Urinary bladder (tissue), 3 donors: ENCODE measurements at regions not wholly inside any gene's neighbourhood (a gene's known extent, or its start where the extent isn't known, plus 50 kb on each side); places are given as distances from the start of the nearest gene placed in this dataset.

Source experiments
- DNase-seq: peaks from one replicate; pipeline ENCODE4 v3.0.0-alpha.2; 2015; ENCODE audit errors: extremely low spot score
- H3K27ac ChIP-seq: one replicate; pipeline ENCODE4 v1.5.1; 2013; ENCODE audit warnings: low read depth, mild to moderate bottlenecking, moderate library complexity
- H3K36me3 ChIP-seq: one replicate; pipeline ENCODE4 v1.6.1; 2013; ENCODE audit warnings: mild to moderate bottlenecking, moderate library complexity; ENCODE audit not compliant: insufficient read depth
- H3K4me1 ChIP-seq: one replicate; pipeline ENCODE4 v1.6.1; 2013; ENCODE audit warnings: mild to moderate bottlenecking, moderate library complexity; ENCODE audit not compliant: insufficient read depth
- H3K4me3 ChIP-seq: one replicate; pipeline ENCODE4 v1.5.1; 2013; ENCODE audit warnings: low read depth, low read length
- whole genome bisulfite sequencing: extraction: QIAGEN DNeasy Blood & Tissue Kit; methylation state at CpG from one replicate; pipeline ENCODE4 v1.1.7; 2013; 5-methylcytosine and 5-hydroxymethylcytosine counted together
- donor health status: healthy with polysubstance abuse.
- donor health status: healthy.

GRCh38 chr3:194224471-194225417, 88.8 kb downstream of the HES1 start:
- Histone ChIP-seq H3K36me3 (no peaks in the 10 kb centered on the region), H3K4me1 (no peaks in the 10 kb centered on the region), H3K27ac (no peak overlapping the region), H3K4me3 (no peak overlapping the region)
- 58% methylated on average over 20 of the region's 20 CpGs for WGBS
- DNase-seq: no peak

GRCh38 chr3:194225418-194225812, 89.5 kb downstream of the HES1 start:
- Histone ChIP-seq H3K36me3 (no peaks in the 10 kb centered on the region), H3K4me1 (no peaks in the 10 kb centered on the region), H3K27ac (no peak overlapping the region), H3K4me3 (no peak overlapping the region)
- 71% methylated on average over 5 of the region's 5 CpGs for WGBS
- DNase-seq: no peak

DNA sequence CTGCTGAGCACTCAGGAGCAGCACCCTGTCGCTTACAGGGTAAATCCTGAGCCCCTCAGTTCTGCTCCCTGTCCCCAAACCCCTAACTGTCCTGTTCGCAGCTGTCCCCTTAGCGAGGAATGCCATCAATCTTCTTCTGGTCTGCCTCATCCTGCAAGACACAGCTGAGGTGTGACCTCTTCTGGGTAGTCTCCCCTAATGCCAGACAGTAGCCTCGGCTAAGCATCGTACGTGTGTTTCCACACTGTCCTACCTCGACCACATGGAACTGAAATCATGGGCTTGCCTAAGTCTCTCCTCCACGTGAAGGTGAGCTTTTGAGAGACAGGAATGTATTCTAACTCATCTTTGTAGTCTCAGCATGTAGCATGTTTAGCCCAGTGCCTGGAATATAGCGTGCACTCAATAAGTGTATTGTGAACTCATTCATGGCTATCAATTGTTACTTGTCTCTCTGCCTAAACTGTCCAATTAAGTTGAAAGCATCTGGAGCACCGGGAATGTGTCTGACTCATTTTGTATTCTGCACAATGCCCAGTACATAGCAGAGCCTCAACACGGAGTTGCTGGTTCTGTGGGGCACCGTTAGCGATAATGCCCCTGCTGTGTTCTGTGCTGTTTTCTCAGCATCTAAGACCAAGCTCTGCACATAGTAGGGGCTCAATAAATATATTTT, 90.2 kb downstream of the HES1 start:
- Histone ChIP-seq H3K27ac (no peak overlapping the region), H3K36me3 (no peaks in the 10 kb centered on the region), H3K4me3 (no peak overlapping the region), H3K4me1 (no peaks in the 10 kb centered on the region)
- no peak for DNase-seq
- 79% methylated on average over 13 of the region's 13 CpGs for WGBS

DNA sequence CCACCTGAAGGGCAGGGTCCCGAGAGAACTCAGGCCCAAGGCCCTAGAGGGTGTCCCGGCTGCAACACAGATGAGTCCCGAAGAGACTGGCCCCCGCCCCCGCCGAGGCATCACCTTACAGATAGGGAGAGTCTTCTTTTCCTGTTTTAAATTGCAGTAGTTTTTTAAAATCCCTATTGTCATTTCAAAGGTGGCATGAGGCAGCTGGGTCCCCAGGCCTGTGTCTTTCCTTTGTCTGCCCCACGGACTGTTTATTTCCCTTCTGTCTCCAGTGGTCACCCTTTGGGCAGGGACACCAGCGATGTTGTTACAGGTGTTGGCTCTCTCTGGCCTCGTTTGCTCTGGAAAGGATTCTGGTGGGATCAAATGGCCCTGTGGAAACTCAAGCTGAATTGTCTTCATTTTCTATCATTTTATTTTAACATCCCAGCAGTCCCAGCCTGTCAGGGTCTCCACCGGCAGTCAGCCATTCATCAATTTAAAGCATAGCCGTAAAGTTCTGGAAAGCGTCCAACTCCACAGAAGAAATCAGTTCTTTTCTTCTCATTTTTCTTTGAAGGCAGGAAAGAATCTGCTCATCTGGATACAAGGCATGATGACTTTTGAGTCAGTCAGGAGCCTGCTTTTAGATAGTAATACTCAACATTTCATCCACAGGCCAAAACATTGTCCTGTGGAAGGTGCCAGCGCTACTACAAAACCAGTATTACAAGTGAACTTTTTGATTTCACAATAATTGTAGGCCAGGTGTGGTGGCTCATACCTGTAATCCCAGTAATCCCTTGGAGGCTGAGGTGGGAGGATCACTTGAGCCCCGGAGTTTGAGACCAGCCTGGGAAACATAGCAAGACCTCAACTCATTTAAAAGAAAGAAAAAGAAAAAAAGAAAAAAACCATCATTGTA, 96.2 kb downstream of the HES1 start:
- no peak for DNase-seq
- Histone ChIP-seq H3K27ac (no peak overlapping the region), H3K4me1 (no peaks in the 10 kb centered on the region), H3K4me3 (no peak overlapping the region), H3K36me3 (no peaks in the 10 kb centered on the region)
- 66% methylated on average over 14 of the region's 14 CpGs for WGBS

DNA sequence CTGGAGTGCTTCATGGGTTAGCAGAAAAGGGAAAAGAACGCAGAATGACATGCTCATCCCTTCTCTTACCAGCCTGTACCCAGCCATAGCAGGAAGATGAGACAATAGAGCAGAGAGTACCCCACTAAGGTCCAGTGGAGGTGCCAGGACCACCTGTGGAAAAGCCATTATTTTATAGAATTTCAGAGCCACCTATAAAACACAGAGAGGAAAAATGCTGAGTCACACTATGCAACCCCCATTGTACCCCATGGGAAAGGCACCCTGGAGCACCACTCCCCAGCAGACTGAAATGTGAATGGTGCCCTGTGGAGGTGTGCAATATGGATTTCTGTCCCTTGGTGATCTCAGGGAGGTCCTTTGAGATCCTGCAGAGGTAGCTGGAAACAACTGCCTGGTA, 97.2 kb downstream of the HES1 start:
- 98% methylated on average over 1 of the region's 1 CpG for WGBS
- no peak overlapping the region for H3K4me3 ChIP-seq
- DNase-seq: no peak
- H3K36me3 ChIP-seq: no peaks in the 10 kb centered on the region
- H3K4me1 ChIP-seq: no peaks in the 10 kb centered on the region
- H3K27ac ChIP-seq: no peak overlapping the region

DNA sequence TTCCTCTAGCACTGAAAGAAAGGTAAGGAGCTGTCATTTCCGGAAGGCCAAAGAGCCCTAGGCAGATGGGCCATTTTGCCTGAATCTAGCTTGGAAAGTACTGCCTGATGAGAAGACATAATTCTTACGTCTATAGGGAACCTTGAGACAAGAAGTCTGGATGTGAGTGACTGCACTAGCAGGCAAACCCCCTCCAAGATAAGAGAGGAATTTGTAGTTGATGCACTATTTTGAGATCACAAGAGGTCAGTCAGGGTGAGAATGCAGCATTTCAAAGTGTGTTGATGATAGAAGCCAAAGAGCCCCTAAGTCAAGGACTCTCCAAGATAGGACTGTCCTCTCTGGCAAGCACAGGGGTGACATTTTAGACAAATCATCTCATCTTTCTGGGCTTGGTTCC, 99.2 kb downstream of the HES1 start:
- Histone ChIP-seq H3K4me3 (no peak overlapping the region), H3K36me3 (no peaks in the 10 kb centered on the region)
- 97% methylated on average over 2 of the region's 2 CpGs for WGBS

DNA sequence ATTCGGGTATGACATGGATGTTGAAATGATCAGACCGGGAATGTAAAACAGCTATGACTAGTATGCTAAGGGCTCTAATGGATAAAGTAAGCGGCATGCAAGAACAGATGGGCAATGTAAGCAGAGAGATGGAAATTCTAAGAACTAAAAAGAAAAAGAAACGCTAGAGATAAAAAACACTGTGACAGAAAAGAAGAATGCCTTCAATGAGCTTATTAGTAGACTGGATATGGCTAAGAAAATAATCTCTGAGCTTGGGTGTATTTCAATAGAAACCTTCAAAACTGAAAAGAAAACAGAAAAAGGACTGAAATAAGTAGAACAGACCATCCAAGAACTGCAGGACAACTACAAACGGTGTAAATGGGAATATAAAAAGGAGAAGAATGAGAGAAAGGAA, 101.2 kb downstream of the HES1 start:
- DNase-seq: no peak
- Histone ChIP-seq H3K4me3 (no peak overlapping the region), H3K27ac (no peak overlapping the region), H3K36me3 (no peaks in the 10 kb centered on the region), H3K4me1 (no peaks in the 10 kb centered on the region)
- 86% methylated on average over 5 of the region's 5 CpGs for WGBS

More for the DNA sequence above, 99.2 kb downstream of the HES1 start:
- no peak overlapping the region for H3K27ac ChIP-seq
- DNase-seq: no peak
- no peaks in the 10 kb centered on the region for H3K4me1 ChIP-seq

GRCh38 chr3:194240766-194241165, 104.8 kb downstream of the HES1 start:
- no peaks in the 10 kb centered on the region for H3K36me3 ChIP-seq
- H3K27ac ChIP-seq: no peak overlapping the region
- DNase-seq: no peak
- no peaks in the 10 kb centered on the region for H3K4me1 ChIP-seq
- H3K4me3 ChIP-seq: no peak overlapping the region
- WGBS: 87% methylated on average over 7 of the region's 7 CpGs

DNA sequence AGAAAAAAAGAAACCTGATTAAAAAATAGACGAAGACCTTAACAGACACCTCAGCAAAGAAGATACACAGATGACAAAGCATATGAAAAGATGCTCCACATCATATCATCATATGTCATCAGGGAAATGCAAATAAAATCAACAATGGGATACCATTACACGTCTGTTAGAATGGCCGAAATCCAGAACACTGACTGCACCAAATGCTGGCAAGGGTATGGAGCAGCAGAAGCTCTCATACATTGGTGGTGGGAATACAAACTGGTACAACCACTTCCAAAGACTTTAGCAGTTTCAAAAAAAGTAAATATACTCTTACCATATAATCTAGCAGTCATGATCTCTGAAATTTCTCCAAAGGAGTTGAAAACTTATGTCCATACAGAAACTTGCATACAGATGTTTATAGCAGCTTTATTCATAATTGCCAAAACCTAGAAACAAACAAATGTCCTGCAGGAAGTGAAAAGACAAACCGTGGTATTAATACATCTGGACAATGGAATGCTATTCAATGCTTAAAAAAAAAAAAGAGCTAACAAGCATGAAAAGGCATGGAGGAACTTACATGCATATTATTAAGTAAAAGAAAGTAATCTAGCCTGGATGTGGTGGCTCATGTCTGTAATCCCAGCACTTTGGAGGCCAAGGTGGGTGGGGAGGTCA, 107.4 kb downstream of the HES1 start:
- Histone ChIP-seq H3K27ac (no peak overlapping the region), H3K4me1 (no peaks in the 10 kb centered on the region), H3K4me3 (no peak overlapping the region), H3K36me3 (no peaks in the 10 kb centered on the region)
- WGBS: 69% methylated on average over 4 of the region's 4 CpGs
- no peak for DNase-seq

GRCh38 chr3:194244167-194244566, 107.0 kb downstream of the CPN2 start:
- no peak for DNase-seq
- no peaks in the 10 kb centered on the region for H3K36me3 ChIP-seq
- no peak overlapping the region for H3K4me3 ChIP-seq
- WGBS: 75% methylated on average over 6 of the region's 6 CpGs
- H3K27ac ChIP-seq: no peak overlapping the region
- H3K4me1 ChIP-seq: no peaks in the 10 kb centered on the region

DNA sequence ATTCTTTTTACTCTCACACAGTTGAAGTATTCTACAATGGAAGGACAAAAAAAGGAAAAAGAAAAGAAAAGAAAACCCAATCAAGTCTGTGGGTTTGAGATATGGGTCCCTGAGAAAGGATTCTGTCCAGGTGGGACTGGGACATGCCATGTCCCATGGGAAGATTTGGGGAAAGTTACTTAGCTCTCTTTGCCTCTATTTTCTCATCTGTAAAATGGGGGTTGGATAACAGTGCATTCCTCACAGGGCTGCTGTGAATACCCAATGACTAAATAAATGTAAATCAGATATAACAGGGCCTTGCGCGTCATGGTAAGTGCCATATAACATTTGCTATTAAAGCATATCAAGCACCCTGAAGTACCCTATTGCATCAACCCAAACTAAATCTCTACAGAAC, 105.7 kb downstream of the CPN2 start:
- H3K4me1 ChIP-seq: no peaks in the 10 kb centered on the region
- 98% methylated on average over 2 of the region's 2 CpGs for WGBS

GRCh38 chr3:194245975-194246561, 105.1 kb downstream of the CPN2 start:
- WGBS: 90% methylated on average over 4 of the region's 4 CpGs
- DNase-seq: no peak
- H3K36me3 ChIP-seq: no peaks in the 10 kb centered on the region
- no peak overlapping the region for H3K4me3 ChIP-seq
- no peak overlapping the region for H3K27ac ChIP-seq
- no peaks in the 10 kb centered on the region for H3K4me1 ChIP-seq

More for the DNA sequence above, 105.7 kb downstream of the CPN2 start:
- no peak for DNase-seq
- H3K4me3 ChIP-seq: no peak overlapping the region
- H3K36me3 ChIP-seq: no peaks in the 10 kb centered on the region
- no peak overlapping the region for H3K27ac ChIP-seq
